K562 (cell line): ENCODE measurements at regions not wholly inside any gene's neighbourhood (a gene's known extent, or its start where the extent isn't known, plus 50 kb on each side); places are given as distances from the start of the nearest gene placed in this dataset.

ENCODE experiments used
- ATAC-seq: fragments of 200-7000 bp; cut with Tn5 transposase; 3 replicates; pipeline ENCODE4 v1.9.1; 2020; ENCODE audit warnings: moderate library complexity
- BruUV-seq: library from RNA; stranded (reverse); fragments of 400-500 nt; replicated peaks from 2 replicates; lab custom pipeline; 2021; lab: Mats Ljungman, UMichigan
- CTCF ChIA-PET: fragments of 300-600 bp; formaldehyde crosslinking; extraction: SDS; loops from one replicate; lab custom pipeline; 2021; ENCODE audit warnings: low intra/inter-chr PET ratio; lab: Yijun Ruan, JAX
- POLR2A ChIA-PET: fragments of 300-600, 350-650 bp; sonication (Branson Sonifier 250); formaldehyde crosslinking; extraction: SDS; loops from one replicate; lab custom pipeline; 2021; ENCODE audit warnings: antibody characterized with exemption, inconsistent platforms; lab: Yijun Ruan, JAX
- DNase-seq, 4 experiments: peaks; one replicate each; pipeline versions ENCODE4 v3.0.0 to v3.0.0-alpha.2; 2011 to 2018; ENCODE audit warnings: low spot score in 3 of 4, mixed read lengths in 3 of 4; ENCODE audit errors: extremely low read depth in 1 of 4
- FAIRE-seq: peaks from 2 replicates; lab custom pipeline; 2011; peaks lifted over from hg19 to GRCh38; lab: Jason Lieb, UNC
- H2AFZ ChIP-seq: 2 replicates; pipeline ENCODE4 v1.6.0; 2011; ENCODE audit warnings: low read depth, low read length, control low read depth, inconsistent platforms
- H3K27ac ChIP-seq: fragments of 200-600 bp; 3 replicates; pipeline ENCODE4 v1.8.0; 2011; ENCODE audit warnings: low read depth, mild to moderate bottlenecking, control low read depth, inconsistent platforms, low read length, moderate library complexity, mixed read lengths; ENCODE audit errors: extremely low read depth
- H3K27me3 ChIP-seq, 2 experiments: fragments of 300-600 bp in 1 of 2; 2 replicates in 1 of 2; 3 replicates in 1 of 2; pipeline versions ENCODE4 v1.6.0 to v1.8.0; 2011; ENCODE audit warnings: inconsistent platforms in 2 of 2, low read length in 2 of 2, mild to moderate bottlenecking in 1 of 2, mixed read lengths in 1 of 2, moderate library complexity in 1 of 2; ENCODE audit not compliant: control insufficient read depth in 2 of 2, insufficient read depth in 2 of 2
- H3K36me3 ChIP-seq: fragments of 300-600 bp; 3 replicates; pipeline ENCODE4 v1.8.0; 2011; ENCODE audit warnings: mild to moderate bottlenecking, low read length, inconsistent platforms; ENCODE audit not compliant: control insufficient read depth, insufficient read depth
- H3K4me1 ChIP-seq, 2 experiments: fragments of 200-600 bp in 1 of 2; replicated peaks in 1 of 2; 2 replicates in 1 of 2; 3 replicates in 1 of 2; pipeline versions ENCODE4 v1.5.1 to v1.8.0; 2011; ENCODE audit warnings: inconsistent platforms in 2 of 2, low read length in 2 of 2, mild to moderate bottlenecking in 1 of 2, mixed read lengths in 1 of 2, moderate library complexity in 1 of 2; ENCODE audit not compliant: control insufficient read depth in 2 of 2, insufficient read depth in 2 of 2
- H3K4me2 ChIP-seq: 2 replicates; pipeline ENCODE4 v1.6.1; 2011; ENCODE audit warnings: low read length, control low read depth, inconsistent platforms, mixed read lengths; ENCODE audit not compliant: insufficient read depth
- H3K4me3 ChIP-seq: fragments of 200-600 bp; sonication (generic), shearing (Covaris generic); 2 replicates; pipeline ENCODE4 v1.5.1; 2016; ENCODE audit warnings: control low read depth, inconsistent platforms
- H3K79me2 ChIP-seq: fragments of 200-600 bp; 3 replicates; pipeline ENCODE4 v1.8.0; 2011; ENCODE audit warnings: low read length, inconsistent platforms; ENCODE audit not compliant: control insufficient read depth, insufficient read depth
- H3K9ac ChIP-seq, 2 experiments: 2 replicates each; pipeline versions ENCODE4 v1.6.0 to v1.6.1; 2011; ENCODE audit warnings: low read depth in 2 of 2, low read length in 2 of 2, control low read depth in 1 of 2, inconsistent platforms in 1 of 2, mild to moderate bottlenecking in 1 of 2, mixed read lengths in 1 of 2; ENCODE audit not compliant: insufficient read depth in 1 of 2
- H3K9me1 ChIP-seq: one replicate; pipeline ENCODE4 v1.6.0; 2011; ENCODE audit warnings: inconsistent platforms, mild to moderate bottlenecking, low read length, moderate library complexity; ENCODE audit not compliant: control insufficient read depth, insufficient read depth
- H3K9me3 ChIP-seq: replicated peaks from 2 replicates; pipeline ENCODE4 v1.5.1; 2011; ENCODE audit warnings: low read depth, low read length, inconsistent platforms; ENCODE audit not compliant: control insufficient read depth, insufficient read depth
- H4K20me1 ChIP-seq: replicated peaks from 2 replicates; pipeline ENCODE4 v1.6.1; 2011; ENCODE audit warnings: low read length, inconsistent platforms, mixed read lengths; ENCODE audit not compliant: control insufficient read depth, insufficient read depth
- ATF1 ChIP-seq, 2 experiments: fragments of 450-650 bp in 1 of 2; IDR thresholded peaks; 2 replicates each; pipeline ENCODE4 v1.6.1; 2016; ENCODE audit warnings: missing compliant biosample characterization in 1 of 2, missing genetic modification characterization in 1 of 2
- CHD1 ChIP-seq: fragments of 200-600 bp; sonication (generic); IDR thresholded peaks from one replicate; pipeline ENCODE4 v1.6.1; 2012; ENCODE audit warnings: mild to moderate bottlenecking, moderate library complexity, low read length, inconsistent platforms
- ESRRB ChIP-seq: fragments of 250-450 bp; sonication (Bioruptor Pico); IDR thresholded peaks from 2 replicates; pipeline ENCODE4 v1.5.0; 2020; ENCODE audit warnings: mild to moderate bottlenecking, moderate library complexity, borderline replicate concordance
- MIER1 ChIP-seq: fragments of 450-650 bp; IDR thresholded peaks from 2 replicates; pipeline ENCODE4 v1.6.1; 2016; ENCODE audit warnings: antibody characterized with exemption, mild to moderate bottlenecking, low read depth
- PHF20 ChIP-seq: fragments of 450-650 bp; IDR thresholded peaks from 2 replicates; pipeline ENCODE4 v1.6.1; 2018; ENCODE audit not compliant: partially characterized antibody
- PKNOX1 ChIP-seq: fragments of 450-650 bp; IDR thresholded peaks from 2 replicates; pipeline ENCODE4 v1.6.1; 2016
- RBM15 ChIP-seq: fragments of 200-400 bp; formaldehyde crosslinking; IDR thresholded peaks from 2 replicates; pipeline ENCODE4 v1.6.1; 2018; ENCODE audit warnings: mild to moderate bottlenecking, low read length, moderate library complexity; ENCODE audit not compliant: insufficient read depth
- SAP30 ChIP-seq: fragments of 200-600 bp; sonication (generic); IDR thresholded peaks from 2 replicates; pipeline ENCODE4 v1.6.1; 2012; ENCODE audit warnings: borderline replicate concordance, low read depth, mild to moderate bottlenecking, moderate library complexity, low read length, control low read depth, inconsistent platforms; ENCODE audit not compliant: insufficient read depth, poor library complexity, severe bottlenecking
- SREBF2 ChIP-seq: sonication (generic); formaldehyde crosslinking; IDR thresholded peaks from 2 replicates; pipeline ENCODE4 v1.4.0; 2020; ENCODE audit warnings: mild to moderate bottlenecking, missing genetic modification reagents
- SRSF1 ChIP-seq: fragments of 200-400 bp; formaldehyde crosslinking; IDR thresholded peaks from 2 replicates; pipeline ENCODE4 v1.6.1; 2017; ENCODE audit warnings: mild to moderate bottlenecking, low read depth, low read length, moderate library complexity
- TARDBP ChIP-seq: fragments of 450-650 bp; IDR thresholded peaks from 2 replicates; pipeline ENCODE4 v1.6.1; 2016
- TSHZ1 ChIP-seq: fragments of 250-450 bp; sonication (Bioruptor Pico); IDR thresholded peaks from 2 replicates; pipeline ENCODE4 v1.4.0; 2020; ENCODE audit warnings: mild to moderate bottlenecking, moderate library complexity
- USF2 ChIP-seq: sonication (generic); formaldehyde crosslinking; IDR thresholded peaks from 2 replicates; pipeline ENCODE4 v1.5.0; 2020; ENCODE audit warnings: missing genetic modification reagents
- XRCC4 ChIP-seq: IDR thresholded peaks from one replicate; pipeline ENCODE4 v1.6.1; 2011; ENCODE audit not compliant: insufficient read depth, insufficient read length; ENCODE audit errors: extremely low read depth
- ZBTB49 ChIP-seq: sonication (generic); formaldehyde crosslinking; IDR thresholded peaks from 2 replicates; pipeline ENCODE4 v1.8.0; 2022; ENCODE audit warnings: missing genetic modification reagents, mild to moderate bottlenecking, borderline replicate concordance
- WGBS: fragments of 100-300 bp; shearing (Covaris generic); methylation state at CpG from one replicate; pipeline ENCODE4 v1.1.6; 2016; ENCODE audit warnings: low coverage, mixed read lengths; ENCODE audit not compliant: insufficient coverage; ENCODE audit errors: missing lambda C conversion rate; 5-methylcytosine and 5-hydroxymethylcytosine counted together
- in situ Hi-C: fragments of 300-500 bp; cut with MboI; formaldehyde crosslinking; loops from 4 replicates; pipeline ENCODE4 v1.15.0; 2018; ENCODE audit warnings: inconsistent platforms, mixed read lengths
- intact Hi-C: fragments of 100-400 bp; cut with micrococcal nuclease; formaldehyde crosslinking; loops from 2 replicates; pipeline ENCODE4 v1.14.2; 2022

- Histone ChIP-seq H3K9ac (no peak overlapping the region), H3K36me3 (no peaks in the 10 kb centered on the region), H3K4me1 (no peaks in the 10 kb centered on the region), H3K9me3 (no peaks in the 10 kb centered on the region), H2AFZ (no peak overlapping the region), H3K4me2 (no peak overlapping the region), H3K9me1 (no peaks in the 10 kb centered on the region), H3K27ac (no peak overlapping the region), H3K79me2 (no peaks in the 10 kb centered on the region), H3K27me3 (no peaks in the 10 kb centered on the region), H4K20me1 (no peaks in the 10 kb centered on the region), H3K4me3 (no peak overlapping the region)
- DNase-seq (no peak), FAIRE-seq (no peak), ATAC-seq (no peak)
- intact Hi-C loops = no loop called here
- CTCF ChIA-PET = no interaction called here
- in situ Hi-C loops = no loop called here
- BruUV-seq = no TSS peak
- 0% methylated on average over 1 of the region's 1 CpG for WGBS
- POLR2A ChIA-PET = no interaction called here
- TF ChIP-seq TARDBP (no peak), TSHZ1 (no peak), PHF20 (no peak), SAP30 (no peak), RBM15 (no peak), PKNOX1 (no peak), USF2 (CRISPR knock-in tag) (no peak), SRSF1 (no peak), XRCC4 (no peak), ZBTB49 (CRISPR knock-in tag) (no peak), SREBF2 (CRISPR knock-in tag) (no peak), ATF1 (CRISPR knock-in tag; IDR thresholded peaks at IDR 0.05) (no peak), ATF1 (tag; IDR thresholded peaks at IDR 0.05) (no peak), CHD1 (no peak), MIER1 (no peak), ESRRB (CRISPR knock-in tag) (no peak)
These were observed 122.8 kb upstream of the B3GAT2 start for GRCh38 chr6:71079677-71080076.
